ENCODE measurements at regions not wholly inside any gene's neighbourhood (a gene's known extent, or its start where the extent isn't known, plus 50 kb on each side); places are given as distances from the start of the nearest gene placed in this dataset.

DNA sequence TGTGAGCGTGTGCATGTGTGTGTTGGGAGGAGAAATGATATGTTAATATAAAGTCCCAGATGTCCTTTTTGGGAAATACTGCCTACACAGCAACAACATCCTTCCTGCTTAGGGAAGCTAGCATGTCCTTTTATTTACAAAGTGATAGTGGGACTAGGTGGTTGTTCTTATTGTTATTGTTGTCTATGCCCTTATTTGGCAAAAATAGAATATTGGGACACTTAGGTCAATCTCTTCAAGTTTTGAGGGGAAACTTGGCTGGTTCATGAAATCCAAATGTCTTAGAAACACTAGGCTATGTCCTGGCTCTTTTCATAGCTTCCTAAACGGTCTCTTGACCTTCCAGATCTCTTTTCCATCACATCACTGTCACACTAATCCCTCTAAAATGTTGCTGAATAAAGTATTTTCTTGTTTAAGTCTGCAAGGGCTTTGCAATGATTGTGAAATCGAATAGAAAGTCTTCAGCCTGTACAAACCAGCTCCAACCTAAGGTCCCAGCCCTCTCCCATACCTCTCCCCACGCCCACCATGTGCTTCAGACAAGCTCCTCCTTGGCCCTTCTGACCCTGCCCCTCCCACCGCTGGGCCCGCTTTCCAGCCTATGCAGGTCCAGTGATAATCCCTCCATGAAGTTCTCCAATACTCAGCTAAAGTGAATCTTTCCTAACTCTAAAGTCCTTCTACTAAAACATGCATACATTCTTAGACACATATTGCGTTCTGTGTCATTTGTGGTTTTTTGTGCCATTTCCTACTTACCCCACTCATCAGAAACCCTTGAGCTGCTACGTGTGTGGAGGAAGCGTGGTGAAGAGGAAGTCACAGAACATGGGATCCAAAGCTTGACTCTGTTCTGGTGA, 205.1 kb downstream of the LY86 start:
- no peak for DNase-seq (ENCODE audit: low read depth in 1 of 2, low spot score in 2 of 2)
- no peaks in the 10 kb centered on the region for H3K9me3 ChIP-seq (replicated peaks)
- no peak overlapping the region for H3K4me3 ChIP-seq

GRCh38 chr6:6795393-6795792, 206.9 kb downstream of the LY86 start:
- no peak for DNase-seq (ENCODE audit: low read depth in 1 of 2, low spot score in 2 of 2)
- Histone ChIP-seq H3K36me3 (no peaks in the 10 kb centered on the region), H3K27ac (no peak overlapping the region), H3K9me3 (replicated peaks) (no peaks in the 10 kb centered on the region), H3K4me3 (no peak overlapping the region), H3K27me3 (replicated peaks) (no peaks in the 10 kb centered on the region), H3K4me1 (replicated peaks) (peaks cover 28% of the 10 kb centered on the region)

More for the DNA sequence above, 205.1 kb downstream of the LY86 start:
- H3K4me1 ChIP-seq (replicated peaks): peaks cover 30% of the 10 kb centered on the region
- H3K27ac ChIP-seq: no peak overlapping the region
- H3K27me3 ChIP-seq (replicated peaks): no peaks in the 10 kb centered on the region
- H3K36me3 ChIP-seq: no peaks in the 10 kb centered on the region

DNA sequence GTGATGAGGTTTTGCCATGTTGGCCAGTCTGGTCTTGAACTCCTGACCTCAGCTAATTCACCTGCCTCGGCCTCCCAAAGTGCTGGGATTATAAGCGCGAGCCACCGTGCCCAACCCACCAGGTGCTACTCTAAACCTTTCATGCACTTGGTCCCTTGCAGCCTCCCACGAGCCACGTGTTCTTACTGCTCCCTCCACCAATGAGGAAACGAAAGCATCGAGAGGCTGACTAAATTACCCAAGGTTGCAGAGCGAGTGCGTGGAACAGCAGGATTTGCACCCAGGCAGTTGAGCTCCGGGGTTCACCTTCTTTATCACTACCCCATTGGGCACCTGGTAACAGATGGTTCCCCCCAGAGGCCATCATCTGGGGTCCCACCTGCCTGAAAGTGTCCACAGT, 208.3 kb downstream of the LY86 start:
- DNase-seq (ENCODE audit: low read depth in 1 of 2, low spot score in 2 of 2): no peak
- Histone ChIP-seq H3K36me3 (no peaks in the 10 kb centered on the region), H3K9me3 (replicated peaks) (no peaks in the 10 kb centered on the region), H3K27ac (no peak overlapping the region), H3K4me1 (replicated peaks) (peaks cover 23% of the 10 kb centered on the region), H3K27me3 (replicated peaks) (no peaks in the 10 kb centered on the region), H3K4me3 (no peak overlapping the region)

- Histone ChIP-seq H3K4me3 (no peak overlapping the region), H3K27me3 (replicated peaks) (no peaks in the 10 kb centered on the region), H3K36me3 (no peaks in the 10 kb centered on the region), H3K4me1 (replicated peaks) (peaks cover 18% of the 10 kb centered on the region), H3K27ac (no peak overlapping the region), H3K9me3 (replicated peaks) (no peaks in the 10 kb centered on the region)
- DNase-seq (ENCODE audit: low read depth in 1 of 2, low spot score in 2 of 2): no peak
Measured at GRCh38 chr6:6798448-6798860, 209.9 kb downstream of the LY86 start.

DNA sequence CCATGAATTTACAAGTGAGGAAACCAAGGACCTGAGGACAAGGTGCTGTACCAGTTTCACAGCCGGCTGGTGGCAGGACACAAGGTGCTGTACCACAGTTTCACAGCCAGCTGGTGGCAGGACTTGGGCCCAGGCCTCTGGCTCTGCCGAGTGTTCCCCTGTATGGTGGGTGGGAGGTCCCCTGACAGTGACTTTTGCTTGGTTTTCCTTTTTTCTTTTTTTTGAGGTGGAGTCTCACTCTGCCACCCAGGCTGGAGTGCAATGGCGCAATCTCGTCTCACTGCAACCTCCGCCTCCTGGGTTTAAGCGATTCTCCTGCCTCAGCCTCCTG, 212.4 kb downstream of the LY86 start:
- Histone ChIP-seq H3K9me3 (replicated peaks) (no peaks in the 10 kb centered on the region), H3K4me3 (no peak overlapping the region), H3K36me3 (no peaks in the 10 kb centered on the region), H3K4me1 (replicated peaks) (peaks cover 16% of the 10 kb centered on the region), H3K27me3 (replicated peaks) (no peaks in the 10 kb centered on the region), H3K27ac (peak overlapping the region; percentile 25; the same call in 1 of the 2 replicates)
- DNase-seq (ENCODE audit: low read depth in 1 of 2, low spot score in 2 of 2): no peak

DNA sequence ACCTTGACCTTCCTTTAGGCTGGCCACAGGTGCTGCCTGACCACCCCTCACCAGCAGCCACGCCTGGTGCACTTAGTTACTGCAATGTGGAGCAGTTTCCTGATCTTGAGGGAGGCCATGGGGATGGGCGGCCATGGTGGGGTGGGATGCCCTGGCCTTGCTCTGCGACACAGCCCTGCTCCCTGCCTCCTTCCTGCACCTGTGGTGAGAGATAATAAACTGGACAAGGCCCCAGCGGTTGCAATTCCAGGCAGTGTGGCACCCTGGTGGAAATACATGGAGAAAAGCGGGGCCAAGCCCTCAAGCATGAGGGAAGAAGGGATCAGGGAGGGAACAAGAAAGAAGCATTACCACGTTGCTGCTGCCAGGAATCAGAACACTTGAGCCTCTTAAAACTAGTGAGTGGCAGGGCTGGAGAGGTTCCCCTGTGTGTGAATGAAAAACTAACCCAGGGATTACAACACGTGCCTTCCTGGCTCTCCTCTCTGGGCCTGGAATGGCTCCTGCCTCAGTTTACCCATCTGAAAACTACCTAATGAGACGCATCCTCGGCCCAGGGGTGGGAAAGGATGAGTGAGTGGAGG, 213.2 kb downstream of the LY86 start:
- no peaks in the 10 kb centered on the region for H3K36me3 ChIP-seq
- no peaks in the 10 kb centered on the region for H3K9me3 ChIP-seq (replicated peaks)
- no peak for DNase-seq (ENCODE audit: low read depth in 1 of 2, low spot score in 2 of 2)
- peaks cover 16% of the 10 kb centered on the region for H3K4me1 ChIP-seq (replicated peaks)
- H3K27me3 ChIP-seq (replicated peaks): no peaks in the 10 kb centered on the region
- H3K27ac ChIP-seq: no peak overlapping the region
- no peak overlapping the region for H3K4me3 ChIP-seq

DNA sequence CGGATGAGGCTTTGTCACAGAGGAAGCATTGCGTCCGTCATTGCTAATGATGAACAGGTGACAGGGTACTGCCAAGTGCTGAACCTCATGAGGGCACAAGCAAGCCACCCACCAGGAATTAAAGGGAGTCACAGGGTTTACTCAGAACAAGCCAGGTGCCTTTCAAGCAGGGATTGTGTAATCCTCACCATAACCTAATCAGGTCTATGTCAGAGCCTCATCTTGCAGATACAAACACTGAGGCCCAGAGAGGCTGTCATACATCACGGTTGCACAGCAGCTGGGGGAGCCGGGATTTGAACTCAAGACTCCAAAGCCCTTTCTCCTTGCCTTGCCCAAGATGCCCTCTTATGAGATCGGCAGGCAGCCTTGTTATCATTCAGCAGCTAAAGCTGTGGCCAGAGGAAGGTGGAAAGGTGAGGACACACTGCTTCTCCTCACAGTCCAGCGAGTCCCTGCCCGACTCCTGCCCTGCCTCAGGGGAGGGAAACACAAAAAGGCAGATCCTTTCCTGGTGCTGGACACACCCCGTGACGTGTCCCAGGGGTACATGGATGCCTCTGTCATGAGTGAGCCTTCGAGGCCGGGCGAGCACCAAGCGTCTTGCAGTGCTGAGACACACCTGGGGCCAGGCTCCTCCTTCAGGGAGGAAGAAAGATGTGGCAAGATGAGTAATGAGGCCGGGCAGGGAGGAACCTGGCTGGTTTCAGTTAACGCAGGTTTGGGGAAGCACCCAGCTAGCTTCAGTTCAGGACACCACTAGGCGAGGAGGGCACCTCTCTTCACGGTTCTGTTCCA, 214.9 kb downstream of the LY86 start:
- H3K27ac ChIP-seq: no peak overlapping the region

DNA sequence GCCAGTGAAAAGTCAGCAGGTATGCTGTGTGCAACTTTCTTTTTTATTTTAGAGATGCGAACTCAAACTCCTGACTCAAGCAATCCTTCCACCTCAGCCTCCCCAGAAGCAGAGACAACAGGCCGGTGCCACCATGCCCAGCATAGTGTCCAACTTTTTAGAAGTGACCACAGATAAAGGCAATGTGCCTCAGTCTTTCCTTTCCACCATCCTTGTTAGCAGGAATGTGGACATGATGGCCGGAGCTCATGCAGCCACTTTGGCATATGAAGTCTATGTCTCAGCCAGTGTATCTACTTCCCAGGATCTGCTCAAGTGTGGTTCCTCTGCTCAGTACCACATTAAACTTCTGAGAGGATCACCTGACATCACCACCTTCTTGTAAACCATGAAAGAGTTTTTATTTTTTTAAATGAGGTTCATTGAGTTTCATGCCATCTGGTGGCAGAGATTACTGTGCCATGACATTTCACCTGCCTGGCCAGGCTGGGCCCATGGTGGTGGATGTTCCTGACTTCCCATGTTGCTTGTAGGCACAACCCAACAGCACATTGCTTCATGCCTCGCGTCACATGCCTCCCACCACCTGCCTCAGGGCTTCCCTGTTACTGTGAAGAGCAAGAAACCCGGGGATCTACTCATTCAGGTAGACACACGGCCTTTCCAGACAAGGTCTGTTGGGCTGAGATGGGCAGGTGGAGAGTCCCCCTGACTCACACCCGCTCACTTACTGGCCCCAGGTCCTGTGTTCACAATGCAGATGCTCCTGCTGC, 216.5 kb downstream of the LY86 start:
- H3K36me3 ChIP-seq: no peaks in the 10 kb centered on the region
- H3K27me3 ChIP-seq (replicated peaks): no peaks in the 10 kb centered on the region
- H3K27ac ChIP-seq: no peak overlapping the region
- DNase-seq (ENCODE audit: low read depth in 1 of 2, low spot score in 2 of 2): no peak
- no peak overlapping the region for H3K4me3 ChIP-seq
- no peaks in the 10 kb centered on the region for H3K9me3 ChIP-seq (replicated peaks)
- peaks cover 11% of the 10 kb centered on the region for H3K4me1 ChIP-seq (replicated peaks)

More for the DNA sequence above, 214.9 kb downstream of the LY86 start:
- no peak for DNase-seq (ENCODE audit: low read depth in 1 of 2, low spot score in 2 of 2)
- no peaks in the 10 kb centered on the region for H3K27me3 ChIP-seq (replicated peaks)
- H3K4me1 ChIP-seq (replicated peaks): peaks cover 16% of the 10 kb centered on the region
- no peaks in the 10 kb centered on the region for H3K36me3 ChIP-seq
- H3K9me3 ChIP-seq (replicated peaks): no peaks in the 10 kb centered on the region
- H3K4me3 ChIP-seq: no peak overlapping the region

DNA sequence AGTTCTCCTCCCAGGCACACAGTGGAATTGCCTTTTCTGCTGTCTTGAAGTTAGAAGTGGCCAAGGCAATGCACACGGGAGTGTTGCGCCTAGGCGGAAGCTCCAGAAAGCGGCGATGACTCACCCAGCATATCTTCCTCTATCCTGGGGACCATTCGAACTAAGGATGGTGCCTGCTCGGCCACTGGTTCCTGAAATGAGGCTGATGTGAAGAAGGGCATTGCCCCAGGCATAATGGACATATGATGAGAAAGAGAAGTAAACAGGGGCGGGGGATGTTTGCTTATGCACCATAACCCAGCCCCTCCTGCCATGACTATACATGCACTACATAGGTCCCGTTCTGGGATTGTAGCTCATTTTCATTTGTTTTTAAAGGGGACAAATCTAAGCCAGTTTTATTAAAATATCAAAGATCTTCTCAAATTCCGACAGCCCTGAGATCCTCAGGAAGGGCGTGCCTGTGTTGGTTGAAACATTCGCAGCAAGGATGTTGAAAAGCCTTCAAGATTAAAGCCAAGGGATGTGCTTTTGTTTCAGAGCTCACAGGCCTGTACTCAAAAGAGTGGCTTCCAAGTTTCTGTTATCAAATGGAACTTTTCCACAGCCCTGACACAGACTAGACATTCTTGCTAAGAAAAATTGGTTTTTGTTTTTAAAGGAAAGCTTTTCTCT, 218.5 kb downstream of the LY86 start:
- H3K27ac ChIP-seq: no peak overlapping the region
- no peaks in the 10 kb centered on the region for H3K9me3 ChIP-seq (replicated peaks)
- H3K27me3 ChIP-seq (replicated peaks): no peaks in the 10 kb centered on the region
- no peak for DNase-seq (ENCODE audit: low read depth in 1 of 2, low spot score in 2 of 2)
- peaks cover 11% of the 10 kb centered on the region for H3K4me1 ChIP-seq (replicated peaks)
- H3K36me3 ChIP-seq: no peaks in the 10 kb centered on the region
- no peak overlapping the region for H3K4me3 ChIP-seq

DNA sequence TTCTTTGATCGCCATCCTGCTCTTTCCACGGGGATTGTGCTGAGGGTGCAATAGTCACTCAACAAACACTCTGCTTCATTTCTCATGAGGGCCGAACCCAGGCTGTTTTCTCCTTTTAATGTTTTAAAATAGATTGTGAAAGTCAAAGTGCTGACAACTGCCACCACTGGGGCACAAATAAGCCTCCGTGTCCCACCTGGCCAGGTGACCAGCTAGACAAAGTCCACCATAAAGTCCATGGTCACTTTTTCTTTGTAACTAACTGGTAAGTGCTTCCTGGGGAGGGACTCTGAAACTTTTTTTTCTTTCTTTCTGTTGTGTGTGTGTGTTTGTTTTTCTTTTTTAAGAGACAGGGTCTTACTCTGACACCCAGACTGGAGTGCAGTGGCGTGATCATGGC, 219.8 kb downstream of the LY86 start:
- no peak overlapping the region for H3K27ac ChIP-seq
- H3K27me3 ChIP-seq (replicated peaks): no peaks in the 10 kb centered on the region
- DNase-seq (ENCODE audit: low read depth in 1 of 2, low spot score in 2 of 2): no peak

GRCh38 chr6:6808915-6809314, 220.4 kb downstream of the LY86 start:
- Histone ChIP-seq H3K27me3 (replicated peaks) (no peaks in the 10 kb centered on the region), H3K4me1 (replicated peaks) (peaks cover 12% of the 10 kb centered on the region), H3K4me3 (no peak overlapping the region), H3K27ac (no peak overlapping the region), H3K36me3 (no peaks in the 10 kb centered on the region), H3K9me3 (replicated peaks) (no peaks in the 10 kb centered on the region)
- no peak for DNase-seq (ENCODE audit: low read depth in 1 of 2, low spot score in 2 of 2)

More for the DNA sequence above, 219.8 kb downstream of the LY86 start:
- Histone ChIP-seq H3K4me3 (no peak overlapping the region), H3K36me3 (no peaks in the 10 kb centered on the region), H3K9me3 (replicated peaks) (no peaks in the 10 kb centered on the region), H3K4me1 (replicated peaks) (peaks cover 12% of the 10 kb centered on the region)

DNA sequence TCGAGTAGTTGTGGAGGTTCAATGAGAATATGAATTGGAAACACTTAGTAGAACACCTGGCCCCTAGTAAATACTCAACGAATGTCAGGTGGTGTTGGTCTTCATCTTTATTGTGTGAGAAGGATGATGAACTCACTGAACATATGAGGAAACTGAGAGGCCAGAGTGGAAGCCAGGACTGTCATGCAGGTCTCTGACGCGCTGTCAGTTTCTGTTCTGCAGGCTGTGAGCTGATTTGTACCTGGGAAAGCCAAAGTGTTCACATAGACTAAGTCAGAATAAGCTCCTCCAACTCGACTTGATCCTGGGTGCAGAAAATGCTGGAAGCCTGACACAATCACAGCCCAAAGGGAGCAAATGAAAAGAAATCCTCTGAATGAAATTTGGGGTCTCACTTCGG, 222.2 kb downstream of the LY86 start:
- no peak for DNase-seq (ENCODE audit: low read depth in 1 of 2, low spot score in 2 of 2)
- no peaks in the 10 kb centered on the region for H3K9me3 ChIP-seq (replicated peaks)
- peak overlapping the region; percentile 28 for H3K4me3 ChIP-seq
- no peak overlapping the region for H3K27ac ChIP-seq
- H3K36me3 ChIP-seq: no peaks in the 10 kb centered on the region
- H3K4me1 ChIP-seq (replicated peaks): peaks cover 12% of the 10 kb centered on the region
- no peaks in the 10 kb centered on the region for H3K27me3 ChIP-seq (replicated peaks)
